ENCODE measurements at regions not wholly inside any gene's neighbourhood (a gene's known extent, or its start where the extent isn't known, plus 50 kb on each side); places are given as distances from the start of the nearest gene placed in this dataset.

DNA sequence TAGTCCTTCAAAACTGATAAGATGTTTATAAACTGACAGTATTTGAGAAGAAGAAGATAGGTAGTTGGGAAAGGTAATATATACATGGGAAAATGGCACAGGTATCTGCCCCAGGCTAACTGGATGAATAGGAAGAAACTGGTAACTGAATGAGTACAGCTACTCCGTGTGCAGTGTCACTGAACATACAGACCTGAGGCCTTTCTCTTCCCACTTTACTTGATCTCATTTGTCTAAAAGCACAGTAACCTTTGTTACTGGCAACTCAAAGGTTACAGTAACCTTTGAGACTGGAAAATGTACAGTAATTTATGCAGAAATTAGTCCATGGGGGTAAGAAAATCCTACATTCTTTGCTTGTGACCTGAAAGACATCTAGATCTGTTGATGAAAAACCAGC, 735.0 kb upstream of the RIOK2 start:
- TF ChIP-seq, protein P1, sequence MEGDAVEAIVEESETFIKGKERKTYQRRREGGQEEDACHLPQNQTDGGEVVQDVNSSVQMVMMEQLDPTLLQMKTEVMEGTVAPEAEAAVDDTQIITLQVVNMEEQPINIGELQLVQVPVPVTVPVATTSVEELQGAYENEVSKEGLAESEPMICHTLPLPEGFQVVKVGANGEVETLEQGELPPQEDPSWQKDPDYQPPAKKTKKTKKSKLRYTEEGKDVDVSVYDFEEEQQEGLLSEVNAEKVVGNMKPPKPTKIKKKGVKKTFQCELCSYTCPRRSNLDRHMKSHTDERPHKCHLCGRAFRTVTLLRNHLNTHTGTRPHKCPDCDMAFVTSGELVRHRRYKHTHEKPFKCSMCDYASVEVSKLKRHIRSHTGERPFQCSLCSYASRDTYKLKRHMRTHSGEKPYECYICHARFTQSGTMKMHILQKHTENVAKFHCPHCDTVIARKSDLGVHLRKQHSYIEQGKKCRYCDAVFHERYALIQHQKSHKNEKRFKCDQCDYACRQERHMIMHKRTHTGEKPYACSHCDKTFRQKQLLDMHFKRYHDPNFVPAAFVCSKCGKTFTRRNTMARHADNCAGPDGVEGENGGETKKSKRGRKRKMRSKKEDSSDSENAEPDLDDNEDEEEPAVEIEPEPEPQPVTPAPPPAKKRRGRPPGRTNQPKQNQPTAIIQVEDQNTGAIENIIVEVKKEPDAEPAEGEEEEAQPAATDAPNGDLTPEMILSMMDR (IDR thresholded peaks at IDR 0.05; ENCODE audit: poor library complexity): no peak
- TF ChIP-seq EZH2 (IDR thresholded peaks at IDR 0.05; ENCODE audit: borderline replicate concordance): no peak
- no peak for TF ChIP-seq EZH2phosphoT487 (IDR thresholded peaks at IDR 0.05; ENCODE audit: low read depth, severe bottlenecking, unreplicated experiment)
